Ishikawa (cell line): ENCODE measurements at regions not wholly inside any gene's neighbourhood (a gene's known extent, or its start where the extent isn't known, plus 50 kb on each side); places are given as distances from the start of the nearest gene placed in this dataset.

ENCODE experiments used
- CEBPB ChIP-seq: IDR thresholded peaks from 2 replicates; pipeline ENCODE4 v1.6.1; 2012
- EGR1 ChIP-seq: IDR thresholded peaks from 2 replicates; pipeline ENCODE4 v1.6.1; 2012
- EP300 ChIP-seq: IDR thresholded peaks from 2 replicates; pipeline ENCODE4 v1.6.1; 2012; ENCODE audit warnings: borderline replicate concordance
- RAD21 ChIP-seq: IDR thresholded peaks from 2 replicates; pipeline ENCODE4 v1.6.1; 2012; ENCODE audit warnings: low read depth
- YY1 ChIP-seq: IDR thresholded peaks from 2 replicates; pipeline ENCODE4 v1.6.1; 2012; ENCODE audit warnings: low read depth
- ZBTB7A ChIP-seq: IDR thresholded peaks from 2 replicates; pipeline ENCODE4 v1.6.1; 2012; ENCODE audit warnings: low read depth

DNA sequence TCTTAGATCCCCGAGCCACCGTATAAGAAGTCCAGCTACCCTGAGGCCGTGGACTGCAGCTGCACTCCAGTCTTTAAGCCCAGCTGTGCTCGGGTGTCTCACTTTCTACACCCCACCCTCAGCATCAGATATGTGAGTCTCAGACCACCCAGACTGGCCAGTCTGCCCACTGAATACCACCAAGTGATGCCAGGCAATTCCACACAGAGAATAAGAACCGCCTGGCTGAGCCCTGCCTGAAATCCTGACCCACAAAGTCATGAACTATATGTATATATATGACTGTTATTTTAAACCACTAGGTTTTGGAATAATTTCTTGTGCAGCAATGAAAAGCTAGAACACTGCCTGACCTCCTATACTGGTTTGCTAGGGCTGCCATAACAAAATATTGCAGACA is 106.7 kb downstream of the FOXF2 start:
- no peak for TF ChIP-seq RAD21
- TF ChIP-seq EP300, result no peak
- no peak for TF ChIP-seq YY1
- TF ChIP-seq ZBTB7A, result no peak
- no peak for TF ChIP-seq CEBPB
- TF ChIP-seq EGR1, result no peak
